RWPE1 (cell line): ENCODE measurements at regions not wholly inside any gene's neighbourhood (a gene's known extent, or its start where the extent isn't known, plus 50 kb on each side); places are given as distances from the start of the nearest gene placed in this dataset.

Source experiments
- CTCF ChIA-PET: fragments of 350-600 bp; sonication (Branson Sonifier 250); formaldehyde crosslinking; extraction: SDS; loops from one replicate; lab custom pipeline; 2021; lab: Yijun Ruan, JAX
- POLR2A ChIA-PET: fragments of 400-600 bp; formaldehyde crosslinking; extraction: SDS; loops from one replicate; lab custom pipeline; 2020; ENCODE audit warnings: antibody characterized with exemption; ENCODE audit not compliant: low non-redundant PET; lab: Yijun Ruan, JAX
- DNase-seq: peaks from one replicate; pipeline ENCODE4 v3.0.0; 2012; ENCODE audit warnings: low spot score
- H3K27ac ChIP-seq: fragments of 450-650 bp; 2 replicates; pipeline ENCODE4 v1.5.1; 2017
- TF ChIP-seq, protein P1 (sequence below): fragments of 450-650 bp; conservative IDR thresholded peaks from 2 replicates; pipeline ENCODE4 v1.5.1; 2017; ENCODE audit warnings: low read depth, mild to moderate bottlenecking

DNA sequence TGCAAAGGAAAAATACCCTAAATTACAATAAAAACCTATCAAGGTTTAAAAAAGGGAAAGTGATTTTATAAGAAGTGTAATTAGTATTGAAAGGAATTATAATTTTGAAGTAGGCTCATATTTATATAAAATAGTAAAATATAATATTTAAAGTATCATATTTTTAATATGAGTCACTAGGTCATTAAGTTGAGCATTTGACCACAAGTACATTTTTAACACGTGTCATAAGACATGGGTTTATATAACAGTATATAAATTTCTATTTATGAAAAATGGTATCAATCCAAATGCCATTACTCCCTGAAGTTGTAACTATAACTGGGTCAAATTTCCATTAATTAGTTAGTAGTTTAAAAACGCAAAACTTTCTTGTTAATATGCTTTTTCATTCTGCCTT lies 365.9 kb downstream of the COL11A1 start:
- ChIA-PET CTCF (no interaction called here), POLR2A (no interaction called here)
- TF ChIP-seq, protein P1, sequence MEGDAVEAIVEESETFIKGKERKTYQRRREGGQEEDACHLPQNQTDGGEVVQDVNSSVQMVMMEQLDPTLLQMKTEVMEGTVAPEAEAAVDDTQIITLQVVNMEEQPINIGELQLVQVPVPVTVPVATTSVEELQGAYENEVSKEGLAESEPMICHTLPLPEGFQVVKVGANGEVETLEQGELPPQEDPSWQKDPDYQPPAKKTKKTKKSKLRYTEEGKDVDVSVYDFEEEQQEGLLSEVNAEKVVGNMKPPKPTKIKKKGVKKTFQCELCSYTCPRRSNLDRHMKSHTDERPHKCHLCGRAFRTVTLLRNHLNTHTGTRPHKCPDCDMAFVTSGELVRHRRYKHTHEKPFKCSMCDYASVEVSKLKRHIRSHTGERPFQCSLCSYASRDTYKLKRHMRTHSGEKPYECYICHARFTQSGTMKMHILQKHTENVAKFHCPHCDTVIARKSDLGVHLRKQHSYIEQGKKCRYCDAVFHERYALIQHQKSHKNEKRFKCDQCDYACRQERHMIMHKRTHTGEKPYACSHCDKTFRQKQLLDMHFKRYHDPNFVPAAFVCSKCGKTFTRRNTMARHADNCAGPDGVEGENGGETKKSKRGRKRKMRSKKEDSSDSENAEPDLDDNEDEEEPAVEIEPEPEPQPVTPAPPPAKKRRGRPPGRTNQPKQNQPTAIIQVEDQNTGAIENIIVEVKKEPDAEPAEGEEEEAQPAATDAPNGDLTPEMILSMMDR: no peak
- DNase-seq: peak; percentile 13
- no peak overlapping the region for H3K27ac ChIP-seq

DNA sequence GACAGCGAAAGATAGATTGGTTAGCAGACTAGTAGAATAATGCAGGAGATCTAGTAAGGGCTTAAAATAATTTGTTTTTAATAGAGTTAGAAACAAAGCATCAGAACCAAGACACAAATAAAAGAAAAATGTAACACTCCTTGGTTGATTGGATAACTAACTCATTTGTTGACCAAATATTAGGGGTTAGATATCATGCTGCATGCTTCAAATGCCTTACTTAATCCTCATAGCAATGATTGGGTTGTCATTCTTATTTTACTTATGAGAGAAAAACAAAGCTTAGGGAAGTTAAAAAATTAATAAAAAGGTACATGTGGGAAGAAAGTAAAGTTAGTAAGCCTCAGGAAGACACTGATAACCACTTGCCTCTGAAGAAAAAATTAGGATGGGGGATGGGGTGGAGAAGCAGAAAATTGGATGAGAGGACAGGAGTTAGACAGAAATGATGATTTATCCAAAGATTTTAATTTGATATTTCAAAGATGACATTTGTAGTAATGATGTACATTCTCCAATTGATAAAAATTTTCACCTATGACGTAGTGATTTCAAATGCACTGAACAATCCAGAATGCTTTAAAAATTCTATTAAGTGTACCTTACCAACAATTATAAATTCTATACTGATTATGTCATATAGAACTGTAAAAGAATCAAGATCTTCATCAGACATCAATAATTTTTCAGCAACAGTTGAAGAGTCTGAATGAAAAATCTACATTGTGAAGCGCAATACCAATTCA lies 374.7 kb downstream of the COL11A1 start:
- TF ChIP-seq, protein P1: no peak
- ChIA-PET POLR2A (no interaction called here), CTCF (interaction anchor here (0.6 kb wide), 1 partner anchor 565 kb away, joined by 5 read pairs; no protein-coding TSS in a partner anchor)
- no peak overlapping the region for H3K27ac ChIP-seq
- no peak for DNase-seq

DNA sequence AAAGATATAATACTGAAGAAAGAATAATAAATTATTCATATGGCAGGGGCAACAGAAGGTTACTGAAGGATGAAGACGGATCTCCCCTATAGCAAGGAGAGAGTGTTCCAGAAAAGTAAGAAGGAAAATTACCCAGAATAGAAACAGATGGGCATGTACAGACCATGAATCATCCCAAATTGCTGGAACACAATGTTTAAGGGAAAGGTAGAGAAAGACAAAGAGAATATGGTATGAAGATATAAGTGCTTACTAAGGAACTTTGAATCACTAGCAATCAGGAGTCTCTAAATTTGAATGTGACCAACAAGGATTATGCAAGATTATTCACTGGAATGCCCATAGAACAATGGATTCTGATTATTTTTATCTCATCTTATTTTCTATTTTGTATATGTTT lies 375.4 kb downstream of the COL11A1 start:
- peak; percentile 6 for DNase-seq
- ChIA-PET POLR2A (no interaction called here), CTCF (no interaction called here)
- TF ChIP-seq, protein P1: no peak
- H3K27ac ChIP-seq: no peak overlapping the region

DNA sequence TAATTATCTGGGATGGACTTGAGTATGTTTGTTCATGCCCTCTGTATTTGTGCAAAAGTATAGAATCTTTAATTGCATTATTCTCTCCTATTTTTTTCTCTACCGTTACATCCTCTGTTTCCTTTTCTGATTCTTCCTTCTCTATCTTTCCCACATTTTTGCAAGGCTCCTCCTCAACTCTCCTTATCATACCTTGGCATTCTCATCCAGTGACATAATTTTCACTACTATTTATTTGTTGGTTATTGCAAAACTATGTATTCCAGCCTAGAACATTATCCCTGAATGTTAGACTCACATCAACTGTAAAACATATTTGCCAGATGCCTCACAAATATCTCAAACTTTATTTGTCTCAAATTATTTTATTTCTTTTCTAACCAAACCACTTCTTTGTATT lies 381.9 kb downstream of the COL11A1 start:
- DNase-seq: no peak
- H3K27ac ChIP-seq: no peak overlapping the region
- TF ChIP-seq, protein P1: no peak
- CTCF ChIA-PET: no interaction called here
- POLR2A ChIA-PET: no interaction called here

DNA sequence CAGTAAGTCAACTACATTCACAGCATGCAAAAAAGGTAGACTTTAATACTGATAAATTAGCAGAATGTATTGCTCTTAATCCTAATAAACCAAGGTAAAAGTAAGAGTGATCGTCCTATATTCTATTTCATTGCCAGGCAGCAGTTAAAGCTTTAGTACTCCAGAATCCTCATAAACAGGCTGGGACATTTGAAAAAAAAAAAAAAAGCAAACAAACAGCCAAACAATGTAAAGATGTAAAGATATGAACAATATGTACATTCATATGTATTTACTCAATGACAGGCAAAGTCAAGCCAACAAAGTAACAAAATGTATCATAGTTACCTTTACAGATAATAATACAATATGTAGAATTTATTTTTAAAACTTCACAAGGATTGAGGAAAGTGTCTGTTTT lies 383.6 kb downstream of the COL11A1 start:
- TF ChIP-seq, protein P1: no peak
- CTCF ChIA-PET: interaction anchor here (0.6 kb wide), 1 partner anchor 1183 kb away, joined by 3 read pairs; no protein-coding TSS in a partner anchor
- DNase-seq: no peak
- no peak overlapping the region for H3K27ac ChIP-seq
- POLR2A ChIA-PET: no interaction called here

DNA sequence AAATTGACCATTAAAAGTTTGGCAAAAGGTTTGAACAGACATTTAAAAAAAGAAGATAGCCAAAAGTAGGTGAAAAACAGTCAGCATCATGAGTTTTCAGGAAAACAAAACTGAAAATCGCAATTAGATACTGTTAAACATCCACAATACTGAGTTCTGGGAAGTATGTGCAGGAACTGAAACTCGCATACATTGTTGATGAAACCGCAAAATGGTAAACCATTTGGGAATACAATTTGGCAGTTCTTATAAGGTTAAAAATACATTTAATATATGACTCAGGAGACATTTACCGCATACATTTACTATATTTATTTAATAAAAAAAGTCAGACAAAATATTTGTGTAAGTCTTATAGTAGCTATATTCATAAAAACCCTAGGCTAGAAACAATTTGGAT lies 393.2 kb downstream of the COL11A1 start:
- TF ChIP-seq, protein P1: no peak
- POLR2A ChIA-PET: no interaction called here
- DNase-seq: no peak
- no peak overlapping the region for H3K27ac ChIP-seq
- CTCF ChIA-PET: no interaction called here
